ENCODE measurements at regions not wholly inside any gene's neighbourhood (a gene's known extent, or its start where the extent isn't known, plus 50 kb on each side); places are given as distances from the start of the nearest gene placed in this dataset.

DNA sequence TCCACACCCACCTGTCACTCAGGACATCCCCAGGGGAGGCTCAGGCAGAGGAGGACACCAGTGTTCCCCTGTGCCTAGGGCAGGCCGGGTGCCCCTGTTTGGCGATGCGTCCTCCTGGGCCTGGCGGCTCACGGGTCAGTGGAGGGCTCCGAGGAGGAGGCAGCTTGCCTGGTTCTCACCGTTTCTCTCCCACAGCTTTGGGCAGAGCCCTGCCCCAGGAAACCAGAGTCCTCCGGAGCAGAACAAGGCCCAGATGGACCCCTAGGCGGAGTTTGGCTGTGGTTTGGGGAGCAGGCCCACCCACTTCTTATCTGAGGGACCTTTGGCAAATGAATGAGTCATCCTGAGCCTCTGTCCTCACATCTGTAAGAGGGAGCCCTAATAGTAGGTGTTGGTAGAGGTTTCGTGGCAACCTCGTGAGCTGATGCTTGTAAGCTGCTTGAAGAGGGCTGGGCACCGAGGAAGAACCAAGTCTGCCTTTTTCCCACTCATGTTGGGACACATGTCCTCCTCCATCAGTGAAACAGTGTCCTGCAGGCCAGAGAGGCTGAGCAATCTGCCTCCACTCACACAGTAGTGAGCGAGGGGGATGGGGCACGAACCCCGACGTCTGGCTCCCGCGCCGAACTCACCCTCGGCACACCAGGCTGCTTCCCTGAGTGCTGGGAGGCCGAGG lies 247.0 kb upstream of the CIBAR2 start:
- H3K9me3 ChIP-seq (ENCODE audit: low read length) = no peaks in the 10 kb centered on the region
- H3K4me3 ChIP-seq (ENCODE audit: low read depth in 1 of 2, low read length in 2 of 2) = no peak overlapping the region
- H3K36me3 ChIP-seq (ENCODE audit: insufficient read depth, low read length) = no peaks in the 10 kb centered on the region
- H3K9ac ChIP-seq (ENCODE audit: low read length) = no peak overlapping the region
- peaks cover 50% of the 10 kb centered on the region for H3K4me1 ChIP-seq (ENCODE audit: insufficient read depth, low read length)
- no peaks in the 10 kb centered on the region for H3K27me3 ChIP-seq (ENCODE audit: control insufficient read depth in 1 of 2, insufficient read depth in 2 of 2, low read length in 2 of 2)
- H3K27ac ChIP-seq (ENCODE audit: low read depth, low read length) = no peak overlapping the region

DNA sequence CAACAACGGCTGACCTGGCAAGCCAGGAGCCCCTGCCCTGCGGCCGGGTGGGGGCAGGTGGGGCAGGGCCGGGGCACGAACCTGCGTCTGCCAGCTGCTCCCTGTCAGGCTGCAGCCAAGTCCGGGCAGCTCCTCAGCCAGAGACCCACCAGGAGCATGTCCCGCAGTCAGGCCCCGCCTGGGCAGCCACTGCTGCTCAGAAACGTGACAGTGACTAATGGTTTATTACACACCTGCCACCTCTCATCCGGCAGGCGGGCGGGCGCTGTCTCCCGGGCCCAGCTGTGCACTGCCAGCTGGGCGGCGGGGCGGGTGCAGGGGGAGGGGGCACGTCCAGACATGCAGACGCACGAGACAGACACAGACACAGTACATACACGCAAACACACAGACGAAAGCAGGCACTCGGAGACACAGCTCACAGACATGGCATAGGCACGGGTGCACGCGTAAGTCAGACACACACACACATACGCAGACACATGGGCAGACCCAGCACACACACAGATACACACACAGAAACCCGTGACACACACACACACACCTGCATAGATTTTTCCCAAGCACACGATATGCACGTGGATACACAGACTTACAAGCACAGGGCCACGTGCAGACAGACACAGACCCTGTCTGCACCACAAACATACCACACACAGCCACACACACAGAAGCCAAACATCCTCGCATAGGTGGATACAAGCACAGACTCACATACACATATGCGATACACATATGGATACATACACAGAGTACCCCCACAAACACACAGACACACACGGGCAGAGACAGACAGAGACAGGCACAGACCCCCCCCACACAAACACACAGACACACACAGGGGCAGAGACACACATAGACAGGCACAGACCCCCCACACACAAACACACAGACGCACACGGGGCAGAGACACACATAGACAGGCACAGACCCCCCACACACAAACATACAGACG lies 248.3 kb upstream of the CIBAR2 start:
- Histone ChIP-seq H3K27ac (ENCODE audit: low read depth, low read length) (peak overlapping the region; percentile 42), H3K4me3 (ENCODE audit: low read depth in 1 of 2, low read length in 2 of 2) (no peak overlapping the region), H3K36me3 (ENCODE audit: insufficient read depth, low read length) (no peaks in the 10 kb centered on the region), H3K9ac (ENCODE audit: low read length) (no peak overlapping the region), H3K27me3 (ENCODE audit: control insufficient read depth in 1 of 2, insufficient read depth in 2 of 2, low read length in 2 of 2) (no peaks in the 10 kb centered on the region), H3K9me3 (ENCODE audit: low read length) (no peaks in the 10 kb centered on the region), H3K4me1 (ENCODE audit: insufficient read depth, low read length) (peaks cover 50% of the 10 kb centered on the region)

DNA sequence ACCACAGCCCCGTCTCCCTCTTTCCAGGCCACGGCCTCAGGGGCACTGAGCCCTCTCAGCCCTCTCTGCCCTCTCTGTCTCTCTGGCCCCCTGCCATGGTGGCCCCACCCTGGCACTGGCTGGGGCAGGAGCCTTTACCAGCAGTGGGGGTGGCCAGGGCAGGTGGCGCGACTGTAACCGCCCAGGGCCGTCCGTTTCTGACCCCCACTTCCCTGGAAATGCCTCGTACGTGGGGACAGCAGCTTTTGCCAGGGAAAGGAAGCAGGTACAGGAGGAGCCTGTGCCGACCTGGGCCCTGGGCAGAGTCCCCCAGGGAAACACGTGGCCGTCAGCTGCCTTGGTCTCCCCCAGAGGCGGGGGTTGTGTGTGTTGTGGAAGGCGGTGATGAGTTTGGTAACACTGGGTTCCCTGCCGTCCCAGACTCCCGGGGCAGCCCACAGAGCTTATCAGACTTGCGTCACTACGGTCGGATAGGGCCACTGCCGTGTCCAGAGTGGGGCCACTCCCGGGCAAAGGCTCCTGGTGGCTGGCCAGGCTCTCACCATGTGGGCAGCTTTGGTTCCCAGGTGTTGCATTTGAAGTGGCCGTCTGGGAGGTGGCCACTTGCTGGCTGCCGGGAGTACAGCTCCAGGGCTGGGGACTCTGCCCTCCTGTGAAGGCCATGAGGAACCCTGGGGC lies 249.3 kb upstream of the CIBAR2 start:
- Histone ChIP-seq H3K9ac (ENCODE audit: low read length) (no peak overlapping the region), H3K27me3 (ENCODE audit: control insufficient read depth in 1 of 2, insufficient read depth in 2 of 2, low read length in 2 of 2) (no peaks in the 10 kb centered on the region), H3K4me1 (ENCODE audit: insufficient read depth, low read length) (peaks cover 54% of the 10 kb centered on the region), H3K36me3 (ENCODE audit: insufficient read depth, low read length) (no peaks in the 10 kb centered on the region), H3K27ac (ENCODE audit: low read depth, low read length) (peak overlapping the region; percentile 42), H3K4me3 (ENCODE audit: low read depth in 1 of 2, low read length in 2 of 2) (no peak overlapping the region), H3K9me3 (ENCODE audit: low read length) (no peaks in the 10 kb centered on the region)

- Histone ChIP-seq H3K27ac (ENCODE audit: low read depth, low read length) (no peak overlapping the region), H3K4me1 (ENCODE audit: insufficient read depth, low read length) (peaks cover 63% of the 10 kb centered on the region), H3K9me3 (ENCODE audit: low read length) (no peaks in the 10 kb centered on the region), H3K4me3 (ENCODE audit: low read depth in 1 of 2, low read length in 2 of 2) (no peak overlapping the region), H3K9ac (ENCODE audit: low read length) (no peak overlapping the region), H3K36me3 (ENCODE audit: insufficient read depth, low read length) (no peaks in the 10 kb centered on the region), H3K27me3 (ENCODE audit: control insufficient read depth in 1 of 2, insufficient read depth in 2 of 2, low read length in 2 of 2) (no peaks in the 10 kb centered on the region)
Observed at GRCh38 chr16:85362443-85362842, 250.2 kb upstream of the CIBAR2 start.

- H3K4me1 ChIP-seq (ENCODE audit: insufficient read depth, low read length) = peaks cover 62% of the 10 kb centered on the region
- no peak overlapping the region for H3K9ac ChIP-seq (ENCODE audit: low read length)
- no peak overlapping the region for H3K27ac ChIP-seq (ENCODE audit: low read depth, low read length)
- no peak overlapping the region for H3K4me3 ChIP-seq (ENCODE audit: low read depth in 1 of 2, low read length in 2 of 2)
- no peaks in the 10 kb centered on the region for H3K9me3 ChIP-seq (ENCODE audit: low read length)
- H3K36me3 ChIP-seq (ENCODE audit: insufficient read depth, low read length) = no peaks in the 10 kb centered on the region
- no peaks in the 10 kb centered on the region for H3K27me3 ChIP-seq (ENCODE audit: control insufficient read depth in 1 of 2, insufficient read depth in 2 of 2, low read length in 2 of 2)
Observed at GRCh38 chr16:85363427-85363826, 249.7 kb upstream of the GSE1 start.

- H3K4me3 ChIP-seq (ENCODE audit: low read depth in 1 of 2, low read length in 2 of 2) = no peak overlapping the region
- H3K27ac ChIP-seq (ENCODE audit: low read depth, low read length) = no peak overlapping the region
- no peaks in the 10 kb centered on the region for H3K36me3 ChIP-seq (ENCODE audit: insufficient read depth, low read length)
- H3K9me3 ChIP-seq (ENCODE audit: low read length) = no peaks in the 10 kb centered on the region
- no peaks in the 10 kb centered on the region for H3K27me3 ChIP-seq (ENCODE audit: control insufficient read depth in 1 of 2, insufficient read depth in 2 of 2, low read length in 2 of 2)
- H3K4me1 ChIP-seq (ENCODE audit: insufficient read depth, low read length) = peaks cover 58% of the 10 kb centered on the region
- no peak overlapping the region for H3K9ac ChIP-seq (ENCODE audit: low read length)
Observed at GRCh38 chr16:85363881-85364280, 249.2 kb upstream of the GSE1 start.

GRCh38 chr16:85364323-85365040 lies 248.6 kb upstream of the GSE1 start:
- Histone ChIP-seq H3K27ac (ENCODE audit: low read depth, low read length) (no peak overlapping the region), H3K4me3 (ENCODE audit: low read depth in 1 of 2, low read length in 2 of 2) (no peak overlapping the region), H3K4me1 (ENCODE audit: insufficient read depth, low read length) (peaks cover 52% of the 10 kb centered on the region), H3K9ac (ENCODE audit: low read length) (no peak overlapping the region), H3K36me3 (ENCODE audit: insufficient read depth, low read length) (no peaks in the 10 kb centered on the region), H3K27me3 (ENCODE audit: control insufficient read depth in 1 of 2, insufficient read depth in 2 of 2, low read length in 2 of 2) (no peaks in the 10 kb centered on the region), H3K9me3 (ENCODE audit: low read length) (no peaks in the 10 kb centered on the region)

- Histone ChIP-seq H3K9ac (ENCODE audit: low read length) (no peak overlapping the region), H3K27me3 (ENCODE audit: control insufficient read depth in 1 of 2, insufficient read depth in 2 of 2, low read length in 2 of 2) (no peaks in the 10 kb centered on the region), H3K27ac (ENCODE audit: low read depth, low read length) (peak overlapping the region; percentile 81), H3K4me3 (ENCODE audit: low read depth in 1 of 2, low read length in 2 of 2) (no peak overlapping the region), H3K9me3 (ENCODE audit: low read length) (no peaks in the 10 kb centered on the region), H3K4me1 (ENCODE audit: insufficient read depth, low read length) (peaks cover 52% of the 10 kb centered on the region), H3K36me3 (ENCODE audit: insufficient read depth, low read length) (no peaks in the 10 kb centered on the region)
Observed at GRCh38 chr16:85365120-85365519, 248.0 kb upstream of the GSE1 start.

DNA sequence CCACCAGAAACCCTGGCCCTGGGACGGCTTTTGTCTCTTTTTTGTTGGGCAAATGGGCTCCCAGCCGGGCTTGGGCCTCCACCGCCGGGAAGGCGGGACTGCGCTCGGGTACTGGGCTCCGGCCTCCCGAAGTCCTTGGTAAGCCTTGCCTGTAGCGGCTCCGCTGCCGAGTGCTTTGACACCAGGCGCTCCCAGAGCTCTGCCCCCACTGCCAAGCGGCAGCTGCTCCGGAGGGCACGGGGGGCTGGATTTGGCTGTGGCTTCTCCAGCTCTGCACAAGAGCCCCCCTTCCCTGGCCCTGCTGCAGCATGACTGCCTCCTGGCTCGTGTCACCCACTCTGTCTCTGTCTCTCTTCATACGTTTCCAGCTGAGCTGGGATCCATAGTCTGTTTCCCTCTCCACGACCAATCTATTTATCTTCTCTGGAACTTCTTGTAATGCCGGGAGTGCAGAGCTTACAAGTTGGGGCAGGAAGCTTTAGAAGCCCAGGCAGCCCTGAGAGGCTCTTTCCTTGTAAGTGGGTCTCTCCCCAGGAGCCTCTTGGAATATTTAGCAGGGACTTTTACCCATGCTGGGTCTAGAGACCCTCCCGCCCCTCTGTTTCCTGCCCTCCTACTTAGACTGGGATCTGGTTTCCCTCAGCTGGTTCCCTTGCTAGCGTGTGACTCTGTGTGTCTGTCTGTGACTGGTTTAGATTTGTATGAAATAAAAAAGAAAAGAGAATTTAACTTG lies 246.9 kb upstream of the GSE1 start:
- Histone ChIP-seq H3K27ac (ENCODE audit: low read depth, low read length) (peak overlapping the region; percentile 81), H3K4me3 (ENCODE audit: low read depth in 1 of 2, low read length in 2 of 2) (no peak overlapping the region), H3K9me3 (ENCODE audit: low read length) (no peaks in the 10 kb centered on the region), H3K27me3 (ENCODE audit: control insufficient read depth in 1 of 2, insufficient read depth in 2 of 2, low read length in 2 of 2) (no peaks in the 10 kb centered on the region), H3K9ac (ENCODE audit: low read length) (peak overlapping the region; percentile 25), H3K4me1 (ENCODE audit: insufficient read depth, low read length) (peaks cover 53% of the 10 kb centered on the region), H3K36me3 (ENCODE audit: insufficient read depth, low read length) (no peaks in the 10 kb centered on the region)

GRCh38 chr16:85367485-85367884 lies 245.6 kb upstream of the GSE1 start:
- Histone ChIP-seq H3K9me3 (ENCODE audit: low read length) (no peaks in the 10 kb centered on the region), H3K4me1 (ENCODE audit: insufficient read depth, low read length) (peaks cover 66% of the 10 kb centered on the region), H3K27me3 (ENCODE audit: control insufficient read depth in 1 of 2, insufficient read depth in 2 of 2, low read length in 2 of 2) (no peaks in the 10 kb centered on the region), H3K27ac (ENCODE audit: low read depth, low read length) (peak overlapping the region; percentile 81), H3K36me3 (ENCODE audit: insufficient read depth, low read length) (no peaks in the 10 kb centered on the region), H3K4me3 (ENCODE audit: low read depth in 1 of 2, low read length in 2 of 2) (peak overlapping the region in 1 of 2 donors; percentile 29), H3K9ac (ENCODE audit: low read length) (peak overlapping the region; percentile 25)
